Activated CD8-positive, alpha-beta memory T cell treated with anti-CD3 and anti-CD28 coated beads, Interleukin-2, amount 50 U/mL, for 4 hours (primary cell): ENCODE measurements at regions not wholly inside any gene's neighbourhood (a gene's known extent, or its start where the extent isn't known, plus 50 kb on each side); places are given as distances from the start of the nearest gene placed in this dataset.
A peak's percentile ranks its signal among the peaks of the same experiment; 100 is the strongest.
"Not testable (repeated sequence)": the region's sequence is repeated elsewhere in the genome, so short reads cannot be mapped to it uniquely, and the experiment has no call there.

Experiments used
- DNase-seq: peaks from one replicate; pipeline ENCODE4 v3.0.0-alpha.2; 2020

DNA sequence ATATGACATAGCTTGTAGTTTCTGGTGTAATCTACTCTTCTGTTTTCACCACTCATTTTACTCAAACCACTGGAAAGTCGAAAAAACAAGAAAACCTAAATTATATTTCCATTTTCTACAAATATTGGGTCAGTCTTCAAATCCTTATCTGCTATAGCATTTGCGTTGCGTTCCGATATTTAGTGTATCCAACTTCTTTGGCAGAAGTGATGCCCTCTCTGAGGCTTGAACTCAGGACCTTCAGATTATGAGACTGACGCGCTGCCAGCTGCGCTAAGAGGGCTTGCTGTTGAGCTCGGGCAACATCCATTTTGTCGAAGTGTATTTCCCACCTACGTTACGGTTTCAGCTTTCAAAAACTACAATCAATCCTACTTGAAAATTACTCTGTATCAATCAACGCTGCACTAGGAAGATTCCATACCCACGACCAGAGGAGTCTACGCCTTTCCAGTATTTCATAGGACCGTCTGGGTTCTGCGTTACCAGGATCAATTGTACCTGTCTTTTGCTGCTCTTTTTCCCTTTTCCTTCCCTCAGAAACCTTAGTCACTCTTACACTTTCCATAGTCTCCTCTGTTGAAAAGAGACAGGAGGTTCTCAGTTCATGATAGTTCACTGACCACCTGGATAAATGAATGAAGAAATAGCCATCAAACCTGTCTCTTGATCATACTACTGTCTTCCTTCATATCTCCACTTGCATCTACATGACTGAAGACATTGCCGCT lies 140.5 kb upstream of the ZNF322 start:
- DNase-seq, result not testable (repeated sequence)

DNA sequence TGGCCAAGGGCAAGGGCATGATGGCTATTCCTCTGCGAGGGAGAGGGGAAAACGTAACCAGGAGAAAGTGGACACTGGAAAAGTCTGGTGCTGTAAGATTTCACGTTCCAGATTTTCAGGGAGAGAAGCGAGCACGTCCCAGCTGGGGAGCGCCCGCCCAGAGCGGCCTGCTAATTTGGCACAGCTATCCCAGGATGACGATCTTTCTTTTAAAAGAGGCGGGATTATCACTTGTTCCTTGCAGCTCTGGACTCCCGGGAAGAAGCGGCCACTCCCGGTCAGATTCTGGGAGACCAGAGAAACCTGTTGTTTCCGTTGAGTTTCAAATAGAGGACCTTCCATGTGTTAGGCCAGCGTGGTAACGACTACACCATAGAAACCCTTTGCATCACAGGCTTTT lies 144.2 kb upstream of the ZNF322 start:
- not testable (repeated sequence) for DNase-seq

DNA sequence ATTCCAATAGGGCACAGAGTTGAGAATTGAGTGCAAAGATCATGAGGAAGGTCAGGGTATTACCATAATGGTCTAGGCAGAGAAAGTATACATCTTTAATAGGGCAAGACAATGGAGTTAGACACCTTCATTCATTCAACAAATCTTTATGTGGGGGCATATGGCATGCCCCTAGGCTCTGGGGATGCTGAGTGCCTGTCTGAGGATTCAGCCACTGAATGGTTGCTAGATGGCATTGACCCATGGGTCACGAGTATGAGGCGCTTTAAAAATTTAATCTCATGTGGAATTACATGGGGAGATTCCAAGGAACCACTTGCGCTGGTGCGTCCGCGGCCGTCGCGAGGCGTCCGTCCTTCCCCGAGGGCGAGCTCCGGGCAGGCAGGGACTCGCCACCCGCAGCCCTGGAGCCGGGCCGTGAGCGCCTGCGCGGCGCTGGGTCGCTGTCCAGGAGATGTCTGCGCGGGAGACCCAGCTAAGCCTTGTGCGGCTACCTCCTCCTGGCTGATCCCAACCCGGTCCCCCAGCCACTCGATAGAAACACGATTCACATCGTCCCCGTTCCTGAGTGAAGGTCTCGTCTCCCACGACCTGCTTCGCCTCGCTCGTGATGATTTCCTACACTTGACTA lies 152.1 kb upstream of the ZNF322 start:
- DNase-seq, result not testable (repeated sequence)

DNA sequence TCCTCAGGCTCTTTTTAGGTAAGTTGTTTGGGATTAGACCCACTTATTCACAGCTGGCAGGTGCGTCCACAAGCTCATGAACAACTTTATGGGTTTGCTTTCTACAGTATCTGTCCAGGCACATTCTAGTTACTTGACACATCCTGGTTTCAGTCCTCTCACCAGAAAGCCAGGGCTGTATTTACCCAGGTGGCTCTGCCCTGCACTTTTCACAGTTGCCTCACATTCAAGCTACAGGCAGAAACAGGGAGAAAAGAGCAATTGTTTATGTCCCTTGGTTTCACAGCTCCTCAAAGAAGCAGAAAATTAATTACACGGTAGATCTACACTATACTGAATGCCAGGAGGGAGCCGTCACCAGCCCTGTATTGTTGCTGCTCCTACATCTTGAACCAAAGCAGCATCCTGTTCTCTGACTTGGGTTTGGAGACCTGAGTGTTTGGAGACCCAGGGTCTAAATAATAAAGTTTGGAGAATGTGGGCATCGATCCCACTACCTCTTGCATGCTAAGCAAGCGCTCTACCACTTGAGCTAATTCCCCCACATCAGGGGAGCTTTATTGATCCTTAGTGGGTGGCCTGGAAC lies 159.2 kb upstream of the ZNF322 start:
- not testable (repeated sequence) for DNase-seq

DNA sequence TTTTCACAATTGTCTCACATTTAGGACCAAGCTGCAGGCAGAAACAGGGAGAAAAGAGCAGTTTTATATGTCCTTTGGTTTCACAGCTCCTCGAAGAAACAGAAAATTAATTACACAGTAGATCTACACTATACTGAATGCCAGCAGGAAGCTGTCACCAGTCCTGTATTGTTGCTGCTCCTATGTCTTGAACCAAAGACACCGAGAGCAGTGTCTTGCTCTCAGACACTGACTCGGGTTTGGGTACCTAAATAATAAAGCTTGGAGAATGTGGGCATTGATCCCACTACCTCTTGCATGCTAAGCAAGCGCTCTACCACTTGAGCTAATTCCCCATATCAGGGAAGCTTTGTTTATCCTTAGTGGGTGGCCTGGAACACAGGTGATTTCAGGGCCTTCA lies 168.4 kb upstream of the ZNF322 start:
- DNase-seq, result not testable (repeated sequence)

DNA sequence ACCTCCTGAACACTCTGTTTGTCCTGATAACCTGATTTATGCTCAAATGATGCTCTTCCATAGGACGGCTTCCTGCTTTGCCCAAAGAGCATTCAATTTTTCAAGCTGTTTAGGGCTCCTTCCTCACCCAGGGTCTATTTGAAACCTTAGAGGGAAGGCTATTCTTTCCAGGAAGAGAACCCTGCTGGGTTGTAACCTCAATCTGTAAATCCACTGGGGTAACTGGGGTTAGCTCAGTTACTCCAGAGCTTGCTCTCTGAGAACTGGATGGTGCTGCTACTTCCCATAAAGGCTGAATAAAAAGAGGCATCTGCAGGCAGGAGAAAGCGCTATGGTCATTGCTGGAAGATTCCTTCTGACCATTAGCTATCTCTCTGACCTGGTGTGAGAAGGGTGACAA lies 169.9 kb upstream of the ZNF322 start:
- not testable (repeated sequence) for DNase-seq

DNA sequence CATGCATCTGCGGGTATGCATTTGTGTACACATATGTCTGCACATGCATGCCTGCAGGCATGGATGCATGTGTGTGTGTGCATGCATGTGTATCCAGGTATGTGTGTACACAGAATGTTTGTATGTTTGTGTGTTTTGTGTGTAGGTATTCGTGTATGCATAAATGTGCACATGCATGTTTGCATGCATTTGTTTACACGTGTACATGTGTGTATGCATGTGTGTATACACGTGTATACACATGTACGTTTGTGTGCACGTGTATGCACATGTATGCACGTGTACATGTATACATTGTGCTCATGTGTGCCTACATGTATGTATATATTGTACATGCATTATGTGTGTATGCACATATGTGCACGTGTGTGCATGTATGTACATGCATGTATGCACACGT lies 171.4 kb upstream of the ZNF322 start:
- DNase-seq, result not testable (repeated sequence)

DNA sequence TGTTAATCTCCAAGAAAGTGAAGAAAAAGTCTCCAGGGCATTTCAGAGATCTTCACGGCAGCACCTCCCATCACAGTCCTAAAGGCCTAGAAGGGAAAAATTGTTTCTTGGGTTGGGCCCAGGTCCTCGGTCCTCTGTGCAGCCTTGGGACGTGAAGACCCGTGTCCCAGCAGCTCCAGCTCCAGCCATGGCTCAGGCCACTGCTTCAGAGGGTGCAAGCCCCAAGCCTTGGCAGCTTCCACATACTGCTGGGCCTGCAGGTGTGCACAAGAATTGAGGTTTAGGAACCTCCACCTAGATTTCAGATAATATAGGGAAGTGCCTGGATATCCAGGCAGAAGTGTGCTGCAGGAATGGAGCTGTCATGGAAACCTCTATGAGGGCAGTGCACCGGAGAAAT lies 176.2 kb upstream of the ZNF322 start:
- DNase-seq, result not testable (repeated sequence)

DNA sequence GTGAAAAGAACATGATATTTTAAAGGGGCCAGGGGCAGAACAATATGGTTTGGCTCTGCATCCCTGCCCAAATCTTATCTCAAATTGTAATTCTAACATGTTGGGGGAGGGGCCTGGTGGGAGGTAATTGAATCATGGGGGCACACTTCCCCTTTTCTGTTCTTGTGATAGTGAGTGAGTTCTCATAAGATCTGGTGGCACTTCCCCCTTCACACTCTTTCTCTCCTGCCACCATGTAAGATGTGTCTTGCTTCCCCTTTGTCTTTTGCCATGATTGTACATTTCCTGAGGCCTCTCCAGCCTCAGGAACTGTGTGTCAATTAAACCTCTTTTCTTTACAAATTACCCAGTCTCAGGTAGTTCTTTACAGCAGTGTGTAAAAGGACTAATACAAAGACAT lies 177.1 kb upstream of the ZNF322 start:
- DNase-seq, result not testable (repeated sequence)

DNA sequence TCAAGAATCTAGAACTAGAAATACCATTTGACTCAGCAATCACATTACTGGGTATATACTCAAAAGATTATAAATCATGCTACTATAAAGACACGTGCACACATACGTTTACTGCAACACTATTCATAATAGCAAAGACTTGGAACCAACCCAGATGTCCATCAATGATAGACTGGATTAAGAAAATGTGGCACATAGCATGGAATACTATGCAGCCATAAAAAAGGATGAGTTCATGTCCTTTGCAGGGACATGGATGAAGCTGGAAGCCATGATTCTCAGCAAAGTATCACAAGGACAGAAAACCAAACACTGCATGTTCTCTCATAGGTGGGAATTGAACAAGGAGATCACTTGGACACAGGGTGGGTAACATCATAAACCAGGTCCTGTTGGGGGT lies 185.3 kb upstream of the ZNF322 start:
- not testable (repeated sequence) for DNase-seq

DNA sequence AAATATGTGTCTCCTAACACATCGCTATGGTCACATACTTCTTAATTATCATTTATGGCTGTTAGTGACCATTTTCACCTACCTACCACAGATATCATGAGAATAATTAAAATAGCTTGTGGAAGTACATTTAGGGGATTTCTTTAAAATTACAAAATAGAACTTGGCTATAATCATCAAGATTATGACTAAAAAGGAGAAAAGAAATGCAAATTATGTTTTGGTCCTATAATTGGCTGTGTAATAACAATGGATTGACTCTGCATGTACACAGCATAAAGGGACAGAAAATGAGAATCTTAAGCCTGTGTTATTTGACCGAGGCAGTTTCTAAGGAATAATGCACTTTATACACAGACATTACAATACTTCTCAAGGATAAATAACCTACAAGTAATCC lies 197.7 kb upstream of the ZNF322 start:
- DNase-seq, result not testable (repeated sequence)

DNA sequence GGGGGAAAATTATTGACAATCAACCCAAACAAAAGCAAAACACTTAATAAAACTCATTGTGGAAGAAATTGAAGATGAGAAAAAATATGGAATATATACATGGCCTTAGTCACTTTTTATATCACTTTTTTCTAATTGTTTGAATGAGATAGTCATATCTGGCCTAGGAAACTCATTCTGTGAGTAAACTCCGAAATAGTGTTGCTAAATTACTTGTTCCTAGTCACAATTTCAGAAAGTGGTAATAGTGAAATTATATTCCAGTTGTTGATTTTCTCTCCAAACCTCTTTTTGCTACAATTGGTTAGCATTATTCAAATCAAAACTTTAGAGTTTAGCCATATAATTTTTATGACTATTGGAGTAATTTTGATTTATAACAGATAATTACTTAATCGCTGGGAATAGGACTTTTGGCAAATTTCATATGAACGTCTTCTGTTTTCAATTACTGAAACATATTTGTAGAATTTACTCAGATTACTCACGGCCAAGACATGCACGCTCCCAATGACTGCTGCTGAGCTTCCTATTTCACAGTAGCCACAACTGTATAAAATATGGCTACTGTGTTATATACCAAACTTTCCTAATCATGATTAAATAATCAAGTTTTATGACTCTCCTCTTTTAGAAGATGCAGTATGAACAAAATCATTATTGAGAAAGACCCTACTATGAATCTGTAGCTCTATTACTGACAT lies 199.7 kb upstream of the ZNF322 start:
- not testable (repeated sequence) for DNase-seq

DNA sequence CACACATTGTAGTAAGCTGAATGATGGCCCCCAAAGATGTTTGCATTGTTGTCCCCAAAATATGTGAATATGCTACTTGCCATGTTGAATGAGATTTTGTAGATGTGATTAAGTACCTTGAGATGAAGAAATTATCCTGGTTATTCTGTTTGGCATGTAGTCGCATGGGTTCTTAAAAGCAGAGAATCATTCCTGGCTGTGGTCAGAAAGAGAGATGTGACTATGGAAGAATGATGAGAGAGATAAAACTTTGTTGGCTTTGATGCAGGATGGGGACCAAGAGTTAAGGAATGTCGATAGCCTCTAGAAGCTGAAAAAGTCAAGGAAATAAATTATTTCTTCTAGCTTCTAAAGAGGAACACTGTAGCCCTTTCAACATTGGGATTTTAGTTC lies 200.2 kb upstream of the ZNF322 start:
- DNase-seq, result not testable (repeated sequence)

DNA sequence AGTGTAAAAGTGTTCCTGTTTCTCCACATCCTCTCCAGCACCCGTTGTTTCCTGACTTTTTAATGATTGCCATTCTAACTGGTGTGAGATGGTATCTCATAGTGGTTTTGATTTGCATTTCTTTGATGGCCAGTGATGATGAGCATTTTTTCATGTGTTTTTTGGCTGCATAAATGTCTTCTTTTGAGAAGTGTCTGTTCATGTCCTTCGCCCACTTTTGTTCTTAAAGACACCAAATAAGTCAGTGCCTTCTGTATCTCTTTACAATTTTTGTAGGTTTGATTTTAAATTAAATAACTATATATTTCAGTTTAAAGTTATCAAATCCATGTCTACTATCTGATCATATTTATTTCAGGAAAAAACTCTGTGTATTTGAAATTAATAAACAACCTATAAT lies 202.4 kb upstream of the ZNF322 start:
- DNase-seq, result not testable (repeated sequence)

DNA sequence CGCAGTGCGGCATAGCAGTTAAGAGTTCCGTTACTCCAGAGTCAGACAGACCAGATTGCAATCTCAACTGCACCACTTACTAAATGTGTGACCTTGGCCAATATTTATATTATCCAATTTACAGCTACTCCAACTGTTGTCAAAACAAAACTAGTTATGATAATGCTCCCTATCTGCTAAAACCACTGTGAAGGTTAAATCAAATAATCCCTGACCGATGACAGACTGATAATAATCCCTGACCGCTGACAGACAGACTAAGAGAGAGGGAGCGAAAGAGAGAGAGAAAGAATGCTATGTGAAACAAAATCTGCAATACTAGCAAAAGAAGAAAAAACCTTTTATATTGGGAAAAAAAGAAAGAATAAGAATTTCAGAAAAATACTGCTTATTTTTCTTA lies 204.1 kb upstream of the ZNF322 start:
- DNase-seq, result not testable (repeated sequence)

DNA sequence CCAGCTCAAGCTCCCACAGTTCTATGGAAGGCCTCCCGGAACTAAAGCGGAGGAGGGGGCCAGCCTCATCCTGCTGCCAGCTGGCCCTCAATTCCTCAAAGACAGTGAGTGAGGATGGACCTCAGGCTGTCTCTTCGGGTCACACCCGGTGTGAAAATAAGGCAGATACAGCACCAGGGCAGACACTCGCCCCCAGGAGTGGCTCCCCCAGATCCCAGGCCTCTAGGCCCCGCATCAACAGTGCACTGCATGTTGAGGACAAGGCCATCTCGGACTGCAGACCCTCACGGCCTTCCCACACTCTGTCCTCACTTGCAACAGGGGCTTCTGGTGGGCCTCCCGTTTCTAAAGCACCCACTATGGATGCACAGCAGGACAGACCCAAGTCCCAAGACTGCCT lies 239.2 kb upstream of the ZNF322 start:
- DNase-seq, result not testable (repeated sequence)

DNA sequence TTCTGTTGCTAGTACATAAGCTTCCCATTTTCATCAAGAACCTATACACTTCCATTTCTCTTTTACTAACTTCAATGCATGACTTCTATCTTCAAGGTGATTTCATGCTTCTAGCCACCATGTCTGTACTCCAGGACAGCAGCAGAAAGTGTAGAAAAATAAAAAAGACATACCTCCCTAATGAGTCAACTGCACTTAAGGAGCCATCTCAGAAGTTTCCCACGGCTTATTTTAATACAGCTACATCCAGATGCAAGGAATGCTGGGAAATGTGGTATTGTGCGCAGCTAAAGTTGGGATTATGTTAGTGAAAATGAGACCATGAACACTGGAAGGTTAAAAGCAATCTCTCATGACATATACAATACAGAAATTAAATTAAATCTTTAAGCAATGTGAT lies 264.7 kb upstream of the ZNF322 start:
- not testable (repeated sequence) for DNase-seq

DNA sequence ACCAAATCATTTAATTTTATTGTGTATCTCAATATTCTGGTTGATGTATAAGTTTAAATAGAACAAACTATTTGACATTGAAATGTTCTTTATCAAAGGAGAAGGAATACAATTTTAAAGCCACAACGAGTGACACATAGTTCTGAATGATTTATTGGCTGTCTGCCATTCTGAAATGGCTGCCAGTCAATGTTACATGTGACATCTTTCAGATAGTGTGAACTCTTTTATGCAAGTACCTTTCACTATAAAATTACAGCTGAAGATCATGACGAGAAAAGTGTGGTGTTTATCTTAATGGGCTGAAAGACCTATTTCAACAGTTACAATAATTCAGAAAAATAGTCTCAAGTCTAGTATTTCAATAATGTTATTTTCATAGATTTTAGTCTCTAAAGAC lies 268.6 kb upstream of the ZNF322 start:
- not testable (repeated sequence) for DNase-seq

DNA sequence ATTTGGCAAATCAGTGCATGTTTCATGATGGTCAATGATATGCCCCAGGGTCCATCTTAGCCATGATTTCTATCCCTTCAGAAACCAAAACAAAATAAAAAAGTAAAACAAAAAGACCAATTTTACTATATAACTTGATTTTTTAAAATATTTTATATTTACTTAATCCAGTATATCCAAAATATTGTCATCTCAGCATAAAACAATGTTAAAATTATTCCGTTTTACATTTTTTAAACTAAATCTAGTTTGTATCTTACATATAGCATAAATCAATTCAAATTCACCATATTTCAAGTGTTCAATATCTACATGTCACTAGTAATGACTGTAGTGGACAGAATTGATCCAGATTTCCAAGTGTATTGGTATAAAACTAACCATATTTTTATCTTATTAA lies 277.7 kb upstream of the ZNF322 start:
- DNase-seq, result not testable (repeated sequence)

DNA sequence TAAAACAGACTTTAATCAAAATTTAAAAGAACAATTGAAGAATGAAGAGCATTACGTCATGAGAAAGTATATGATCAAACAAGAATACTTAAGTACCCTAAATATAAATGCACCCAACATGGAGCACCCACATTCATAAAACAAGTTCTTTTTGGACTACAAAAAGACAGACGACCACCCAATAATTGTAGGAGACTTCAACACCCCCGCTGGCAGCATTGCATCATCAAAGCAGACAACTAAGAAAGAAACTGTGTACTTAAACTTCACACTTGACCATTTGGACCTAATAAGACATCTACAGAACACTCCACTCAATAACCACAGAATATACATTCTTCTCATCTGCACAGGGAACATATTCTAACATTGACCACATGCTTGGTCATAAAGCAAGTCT lies 291.7 kb upstream of the ZNF322 start:
- not testable (repeated sequence) for DNase-seq

DNA sequence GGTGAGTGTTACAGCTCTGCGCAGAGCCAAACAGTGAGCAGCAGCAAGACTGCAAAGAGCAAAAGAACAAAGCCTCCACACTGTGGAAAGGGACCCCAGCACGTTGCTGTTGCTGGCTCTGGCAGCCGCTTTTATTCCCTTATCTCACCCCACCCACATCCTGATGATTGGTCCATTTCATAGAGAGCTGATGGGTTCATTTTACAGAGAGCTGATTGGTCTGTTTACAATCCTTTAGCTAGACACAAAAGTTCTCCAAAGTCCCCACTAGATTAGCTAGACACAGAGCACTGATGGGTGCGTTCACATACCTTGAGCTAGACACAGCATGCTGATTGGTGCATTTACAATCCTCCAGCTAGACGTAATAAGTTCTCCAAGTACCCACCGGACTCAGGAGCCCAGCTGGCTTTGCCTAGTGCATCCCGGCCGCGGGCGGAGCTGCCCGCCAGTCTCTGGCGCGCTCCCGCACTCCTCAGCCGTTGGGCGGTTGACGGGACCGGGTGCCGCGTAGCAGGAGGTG lies 291.4 kb upstream of the PRSS16 start:
- DNase-seq, result peak; percentile 27

DNA sequence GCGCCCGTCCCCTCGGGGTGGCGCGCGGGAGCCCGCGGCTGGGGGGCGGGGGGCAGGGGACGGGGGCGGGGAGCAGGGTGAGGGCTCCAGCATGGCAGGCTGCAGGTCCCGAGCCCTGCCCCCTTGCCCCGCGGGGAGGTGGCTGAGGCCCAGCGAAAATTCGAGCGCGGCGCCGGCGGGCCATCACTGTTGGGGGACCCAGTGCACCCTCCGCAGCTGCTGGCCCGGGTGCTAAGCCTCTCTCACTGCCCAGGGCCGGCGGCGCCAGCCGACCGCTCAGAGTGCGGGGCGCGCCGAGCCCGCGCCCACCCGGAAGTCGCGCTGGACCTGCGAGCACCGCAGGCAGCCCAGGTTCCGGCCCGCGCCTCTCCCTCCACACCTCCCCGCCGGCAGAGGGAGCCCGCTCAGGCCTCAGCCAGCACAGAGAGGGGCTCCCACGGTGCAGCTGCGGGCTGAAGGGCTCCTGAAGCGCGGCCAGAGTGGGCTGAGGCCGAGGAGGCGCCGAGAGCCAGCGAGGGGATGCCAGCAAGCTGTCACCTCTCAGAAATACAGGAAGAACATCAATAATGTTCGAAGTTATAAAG lies 290.8 kb upstream of the PRSS16 start:
- peak; percentile 84 for DNase-seq
